GM21526 (cell line): ENCODE measurements at regions not wholly inside any gene's neighbourhood (a gene's known extent, or its start where the extent isn't known, plus 50 kb on each side); places are given as distances from the start of the nearest gene placed in this dataset.
A peak's percentile ranks its signal among the peaks of the same experiment; 100 is the strongest.
"Not testable (repeated sequence)": the region's sequence is repeated elsewhere in the genome, so short reads cannot be mapped to it uniquely, and the experiment has no call there.

Experiments used
- ATAC-seq: cut with Tn5 transposase; IDR thresholded peaks from one replicate; pipeline ENCODE4 v1.9.1; 2021; ENCODE audit warnings: moderate library complexity; ENCODE audit not compliant: unreplicated experiment, low FRiP score

DNA sequence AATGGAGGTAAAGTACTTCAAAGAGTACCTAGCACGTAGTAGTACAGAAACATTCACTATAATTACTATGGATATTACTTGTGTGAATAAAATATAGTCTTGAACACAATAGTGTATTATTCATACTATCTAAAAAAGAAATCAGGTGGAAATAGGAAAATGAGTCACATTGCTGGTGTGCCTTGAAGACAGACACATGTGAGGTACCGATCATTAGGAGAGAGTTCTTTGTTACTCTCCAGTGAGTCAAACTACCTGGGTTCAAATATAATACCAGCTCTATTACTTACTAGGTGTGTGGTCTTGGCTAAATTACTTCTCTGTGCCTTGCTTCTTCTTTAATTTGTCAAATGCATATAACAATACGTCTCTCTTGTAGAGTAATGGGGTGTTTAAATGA lies 50.8 kb upstream of the BEND6 start:
- ATAC-seq: no peak

DNA sequence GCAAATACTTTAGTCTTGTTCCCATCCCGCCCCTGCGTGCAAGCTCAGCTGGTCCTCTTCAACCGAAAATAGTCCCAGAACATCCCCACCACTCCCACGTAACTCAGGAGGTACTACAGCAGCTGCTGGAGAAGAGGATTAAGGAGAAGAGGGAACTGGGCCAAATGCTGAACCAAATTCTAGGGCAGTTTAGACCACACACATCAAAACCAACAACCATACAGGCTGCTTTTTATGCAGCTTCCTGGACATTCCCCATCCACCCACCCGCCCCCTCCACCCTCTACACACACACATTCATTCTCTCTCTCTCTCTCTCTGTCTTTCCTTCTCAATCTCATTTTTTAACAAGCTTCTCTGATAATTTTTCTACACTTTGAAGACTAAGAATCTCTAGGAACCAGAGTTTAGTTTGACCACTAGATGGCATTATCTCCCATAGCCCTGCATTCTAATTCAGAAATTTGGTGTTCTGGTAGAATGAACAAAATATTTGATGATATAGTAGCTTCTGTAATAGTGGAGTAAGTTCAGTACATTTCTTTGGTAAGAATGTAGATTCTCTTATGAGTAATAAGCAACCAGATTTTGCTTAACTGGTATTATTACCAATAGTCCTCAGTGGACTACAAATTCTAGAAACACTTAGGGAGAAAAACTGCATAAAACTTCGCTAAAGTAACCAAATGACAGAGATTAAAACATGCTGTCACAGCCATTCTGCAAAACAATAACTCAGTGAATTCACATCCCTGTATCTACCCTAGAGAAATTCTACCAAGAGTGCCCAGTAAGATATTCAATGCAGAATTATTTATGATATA lies 52.1 kb upstream of the BEND6 start:
- no peak for ATAC-seq

DNA sequence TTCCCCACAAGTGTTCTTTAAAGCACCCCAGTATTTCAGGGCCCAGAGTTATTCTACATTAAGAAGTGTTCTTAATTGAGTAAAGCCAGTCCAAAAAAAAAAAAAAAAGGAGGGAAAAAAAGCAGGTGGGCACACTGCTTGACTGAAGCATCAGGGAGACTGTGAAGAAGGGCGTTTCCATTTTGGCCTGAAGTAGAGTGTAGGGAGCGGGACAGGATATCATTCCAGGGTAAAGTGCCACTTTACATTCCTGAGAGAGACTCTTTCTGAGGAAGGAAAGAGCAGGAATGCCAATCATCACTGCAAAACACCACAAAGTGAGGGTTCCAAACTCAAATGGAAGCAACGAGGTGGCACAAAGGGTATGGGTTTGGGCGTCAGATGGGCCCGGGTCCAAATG lies 54.1 kb upstream of the BEND6 start:
- no peak for ATAC-seq

DNA sequence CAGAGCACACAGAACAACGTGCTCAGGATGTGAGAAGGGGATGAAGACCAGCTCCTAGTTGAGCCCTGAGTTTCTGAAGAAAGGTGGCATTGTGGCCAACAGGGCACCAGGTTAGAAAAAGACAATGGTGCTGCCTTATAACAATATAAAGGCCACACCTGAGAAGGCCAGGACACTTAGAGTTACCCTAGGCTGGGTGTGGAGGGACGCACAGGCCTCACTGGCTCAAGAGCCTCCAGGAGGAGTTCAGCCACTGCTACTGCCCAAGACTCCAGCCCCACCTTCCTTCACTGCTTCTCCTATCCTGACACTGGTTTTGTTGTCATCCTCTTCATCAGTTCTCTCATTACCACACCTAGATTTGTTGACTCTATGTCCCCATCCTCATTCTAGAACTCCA lies 55.2 kb upstream of the BEND6 start:
- no peak for ATAC-seq

DNA sequence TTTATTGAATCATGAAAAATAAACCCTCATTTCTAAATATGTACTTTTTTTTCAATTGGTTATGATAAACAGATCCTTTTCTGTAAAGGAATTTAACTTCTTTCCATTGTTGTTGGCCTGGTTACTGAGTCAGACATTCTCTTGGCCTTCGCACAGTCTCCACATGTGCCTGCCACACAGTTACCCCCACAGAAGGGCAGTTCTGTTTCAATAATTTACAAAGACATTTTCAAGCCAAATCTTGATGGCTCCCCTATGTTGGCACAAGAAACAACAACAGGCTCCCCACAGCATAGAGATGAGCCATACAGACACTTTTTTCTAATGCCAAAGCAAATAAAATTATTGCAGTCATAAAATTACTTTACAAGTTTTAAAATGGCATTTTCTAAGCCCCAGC lies 55.6 kb upstream of the BEND6 start:
- ATAC-seq: no peak

DNA sequence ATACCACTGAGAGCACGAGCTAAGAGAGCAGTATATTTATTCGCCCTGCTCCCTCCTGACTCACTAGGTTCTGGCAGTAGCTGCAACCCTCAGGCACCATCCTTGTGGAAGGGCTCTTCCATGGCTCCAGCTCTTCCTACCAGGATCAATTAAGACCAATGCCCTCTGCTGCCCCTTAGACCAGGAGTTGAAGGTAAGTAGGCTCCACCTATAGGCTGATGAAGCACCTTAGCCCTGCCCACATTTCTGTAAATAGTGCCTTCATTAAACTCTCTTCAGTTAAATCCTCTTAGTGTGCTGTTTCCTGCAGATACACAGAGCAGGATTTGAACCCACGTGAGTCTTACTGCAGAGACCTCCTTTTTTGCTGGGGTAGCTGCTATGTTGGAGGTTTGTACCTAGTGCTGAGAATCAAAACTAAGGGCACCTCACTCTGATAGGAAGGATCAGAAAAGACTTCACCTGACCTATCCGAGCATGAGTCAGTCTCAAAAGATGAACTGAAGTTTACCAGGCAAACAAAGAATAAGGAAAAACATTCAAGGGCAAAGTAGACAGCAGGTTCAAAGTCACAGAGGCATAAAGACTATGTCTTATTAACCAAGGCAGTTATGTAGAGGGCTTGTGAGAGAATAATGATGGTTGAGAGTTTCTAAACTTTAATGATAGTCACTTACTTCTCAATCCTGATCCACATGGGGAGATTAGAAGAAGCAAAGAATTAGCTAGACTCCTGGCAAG lies 56.9 kb upstream of the BEND6 start:
- ATAC-seq: no peak

DNA sequence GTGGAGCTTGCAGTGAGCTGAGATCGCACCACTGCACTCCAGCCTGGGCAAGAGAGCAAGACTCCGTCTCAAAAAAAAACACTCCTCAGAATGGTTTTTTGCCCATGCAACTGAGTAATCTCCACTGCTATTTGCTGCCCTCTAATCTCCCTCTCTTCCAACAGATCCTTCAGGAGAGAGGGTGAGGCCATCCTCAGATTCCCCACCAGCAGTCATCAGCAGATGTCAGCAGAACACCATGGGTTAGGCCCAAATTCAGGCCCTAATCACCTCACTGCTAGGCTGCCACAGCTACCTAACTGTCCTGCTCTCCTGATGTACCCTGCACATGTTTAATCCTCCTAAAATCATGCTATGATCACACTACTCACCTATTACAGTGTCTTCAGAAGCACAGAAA lies 63.2 kb upstream of the BEND6 start:
- no peak for ATAC-seq

DNA sequence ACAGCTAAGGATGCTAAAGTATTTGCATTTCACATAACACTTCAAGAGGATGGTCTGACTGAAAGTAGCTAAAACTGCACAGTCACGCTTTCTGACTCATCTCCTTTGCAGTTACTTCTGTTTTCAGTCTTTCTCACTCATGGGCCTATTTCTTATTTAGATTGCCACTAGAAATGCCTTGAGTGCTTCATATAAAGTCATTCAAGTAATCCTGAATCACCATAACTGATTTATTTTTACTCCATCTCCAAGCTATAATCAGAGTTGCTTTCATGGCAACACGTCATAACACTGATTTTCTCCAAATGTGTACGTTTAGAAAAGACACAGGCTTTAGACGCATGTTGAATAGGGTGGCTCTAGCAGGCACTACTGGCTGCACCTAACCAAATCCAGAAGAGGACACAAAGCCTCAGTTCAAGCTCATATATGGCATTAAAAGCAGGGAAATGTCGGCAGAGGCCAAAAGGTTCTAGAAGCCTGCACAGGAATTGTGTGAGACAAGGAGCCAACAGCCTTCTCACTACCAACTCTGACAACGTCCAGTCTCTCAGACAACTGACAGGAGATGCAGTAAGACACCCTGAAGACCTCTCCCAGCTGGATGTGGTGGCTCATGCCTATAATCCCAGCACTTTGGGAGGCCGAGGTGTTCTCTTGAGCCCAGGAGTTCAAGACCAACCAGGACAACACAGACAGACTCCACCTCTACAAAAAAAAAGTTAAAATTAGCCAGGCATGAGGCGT lies 64.1 kb upstream of the BEND6 start:
- ATAC-seq: peak; percentile 97

DNA sequence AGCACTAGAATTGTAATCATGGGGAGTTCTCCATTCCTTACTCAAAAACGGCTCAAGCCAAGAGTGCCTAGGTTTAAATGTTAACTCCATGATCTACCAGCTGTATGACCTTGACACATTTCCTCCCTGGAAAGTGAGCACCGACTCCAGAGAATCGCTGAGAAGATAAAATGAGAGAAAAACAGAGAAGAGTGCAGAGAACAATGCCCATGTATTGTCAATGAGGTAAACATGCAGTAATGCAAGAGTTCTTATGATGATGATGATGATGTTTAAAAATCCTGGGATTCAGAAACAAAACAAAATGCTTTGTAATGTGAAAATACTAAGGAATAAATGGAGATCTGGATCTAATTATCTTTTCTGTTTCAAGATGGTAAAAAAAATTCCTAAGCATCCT lies 64.8 kb upstream of the BEND6 start:
- no peak for ATAC-seq

DNA sequence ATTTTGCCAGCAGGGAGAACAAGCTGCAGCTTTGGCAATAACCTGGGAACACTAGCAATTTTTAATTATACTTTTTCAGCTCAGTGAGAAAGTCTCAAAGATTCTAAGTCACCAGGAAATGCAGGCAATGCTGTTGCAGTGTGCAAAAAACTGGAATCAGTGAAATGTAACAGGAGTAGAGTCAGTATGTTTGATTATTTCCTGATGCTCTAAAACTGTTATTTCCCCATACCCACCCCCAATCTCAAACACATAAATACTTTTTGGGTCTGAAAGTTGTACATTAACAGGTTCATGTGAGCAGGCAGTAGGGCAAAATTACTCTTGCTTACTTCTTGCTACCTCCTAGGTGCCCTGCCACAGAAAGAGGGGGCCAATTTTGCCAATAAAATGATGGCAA lies 65.4 kb upstream of the BEND6 start:
- no peak for ATAC-seq

DNA sequence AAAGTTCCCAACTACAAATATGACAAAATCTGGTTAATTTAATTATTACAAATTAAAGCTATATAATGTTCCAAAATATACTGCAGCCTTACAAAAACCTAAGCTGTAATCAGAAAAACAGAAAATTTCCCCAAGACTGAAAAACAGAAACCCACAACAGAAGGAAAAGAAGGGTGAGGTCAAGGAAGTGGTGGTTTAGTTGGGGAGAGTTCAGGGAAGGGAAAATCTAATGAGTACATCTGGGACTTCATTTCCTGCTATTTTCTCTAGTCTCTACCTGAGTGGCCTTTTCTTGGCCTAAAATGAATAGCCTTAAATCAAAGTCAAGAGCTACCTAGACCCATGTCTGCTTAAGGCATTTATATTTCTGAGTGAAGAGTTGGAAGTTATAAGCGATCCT lies 66.2 kb upstream of the BEND6 start:
- no peak for ATAC-seq

DNA sequence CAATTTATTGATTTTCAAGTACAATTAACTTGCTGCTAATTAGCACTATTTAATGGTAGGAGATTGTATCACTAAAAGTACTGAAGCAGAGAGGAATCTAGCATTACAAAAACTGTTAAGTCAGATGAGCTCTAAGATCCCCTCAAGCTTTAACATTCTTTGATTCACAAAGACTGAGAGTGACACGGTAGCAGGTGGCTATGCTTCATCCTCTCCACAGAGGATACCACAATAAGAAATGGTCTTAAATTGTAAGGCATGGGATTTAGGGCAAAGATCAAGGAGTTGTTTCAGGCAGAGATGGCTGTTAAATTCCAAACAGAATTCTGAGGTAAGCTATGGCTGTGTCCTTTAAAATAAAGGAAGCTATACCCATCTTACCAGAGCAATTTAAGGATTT lies 67.8 kb upstream of the BEND6 start:
- no peak for ATAC-seq

DNA sequence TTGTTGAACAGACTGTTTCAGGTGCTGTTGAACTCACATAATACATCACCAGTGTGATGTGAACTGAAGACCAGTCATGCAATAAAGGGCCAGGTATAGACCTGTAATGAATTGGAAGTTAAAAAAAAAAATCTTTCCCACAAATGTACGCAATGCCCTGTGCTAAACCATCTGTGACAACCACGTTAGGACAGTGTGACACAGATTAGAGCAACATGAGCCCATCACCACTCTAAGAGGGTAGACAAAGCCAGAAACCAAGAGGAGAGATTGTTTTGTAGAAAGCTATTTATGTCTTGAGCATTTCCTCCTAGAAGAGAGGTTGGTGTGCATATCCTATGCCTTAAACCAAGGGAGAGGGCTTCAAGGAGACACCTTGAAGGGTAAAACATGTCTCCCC lies 77.0 kb upstream of the BEND6 start:
- ATAC-seq: no peak

DNA sequence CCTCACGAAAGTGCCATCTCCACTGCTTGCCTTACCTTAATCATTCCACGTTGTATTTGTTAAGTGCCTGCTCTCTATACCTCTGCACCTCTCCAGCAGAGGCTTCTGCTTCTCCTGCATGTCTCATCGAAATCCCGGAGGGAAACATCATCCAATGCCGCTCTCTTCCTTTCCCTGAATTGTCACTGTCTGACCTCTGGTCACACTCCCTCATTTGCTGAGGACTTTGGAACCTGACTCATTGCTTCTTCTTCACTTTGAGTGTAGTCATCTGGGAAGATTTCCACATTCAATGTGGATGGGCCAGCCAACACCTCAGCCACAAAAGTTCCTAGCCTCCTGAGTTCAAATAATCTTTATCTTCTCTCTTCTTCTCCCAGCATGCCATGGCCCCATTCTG lies 78.9 kb upstream of the BEND6 start:
- no peak for ATAC-seq

DNA sequence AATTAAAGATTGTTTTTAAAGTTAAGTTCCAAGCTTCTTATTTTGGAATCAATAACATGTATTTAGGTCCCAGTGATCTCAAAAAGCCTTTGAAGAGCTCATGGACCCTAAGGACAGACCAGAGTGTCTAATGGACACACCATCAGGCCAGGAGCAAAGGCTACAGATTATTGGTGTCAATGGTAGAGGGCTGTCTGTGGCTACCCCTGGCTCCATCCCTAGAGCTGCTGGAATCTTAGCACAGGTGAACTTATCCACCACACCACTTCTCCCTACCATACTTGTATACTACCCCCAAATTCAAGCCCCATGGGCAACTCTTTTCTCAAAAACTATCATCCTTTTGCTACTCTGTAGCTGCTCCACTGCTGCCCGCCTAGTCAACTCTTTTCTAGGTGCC lies 79.4 kb upstream of the BEND6 start:
- ATAC-seq: no peak

DNA sequence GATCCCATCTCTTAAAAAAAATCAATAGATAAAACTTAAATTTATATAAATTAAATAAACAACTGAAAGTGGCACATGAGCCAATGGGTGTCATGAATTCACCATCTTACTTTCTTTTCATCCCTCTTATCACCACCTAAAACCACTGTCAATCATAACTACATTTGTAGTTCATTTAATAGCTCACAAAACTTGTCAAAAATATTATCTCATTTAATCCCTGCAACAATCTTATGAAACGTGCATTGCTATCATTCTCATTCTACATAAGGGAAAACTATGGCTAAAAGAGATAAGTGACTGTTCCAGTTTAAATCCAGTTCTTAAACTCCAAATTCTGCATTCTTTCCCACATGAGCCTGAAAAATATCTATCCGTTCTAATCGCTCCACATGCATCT lies 80.6 kb upstream of the BEND6 start:
- no peak for ATAC-seq

DNA sequence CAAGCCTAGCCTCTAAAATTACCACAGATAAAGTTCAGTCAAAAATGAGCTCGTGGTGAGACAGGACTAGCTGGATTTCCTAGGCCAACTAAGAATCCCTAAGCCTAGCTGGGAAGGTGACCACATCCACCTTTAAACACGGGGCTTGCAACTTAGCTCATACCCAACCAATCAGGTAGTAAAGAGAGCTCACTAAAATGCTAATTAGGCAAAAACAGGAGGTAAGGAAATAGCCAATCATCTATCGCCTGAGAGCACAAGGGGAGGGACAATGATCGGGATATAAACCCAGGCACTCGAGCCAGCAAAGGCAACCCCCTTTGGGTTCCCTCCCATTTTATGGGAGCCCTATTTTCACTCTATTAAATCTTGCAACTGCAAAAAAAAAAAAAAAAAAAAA lies 84.9 kb upstream of the BEND6 start:
- not testable (repeated sequence) for ATAC-seq

DNA sequence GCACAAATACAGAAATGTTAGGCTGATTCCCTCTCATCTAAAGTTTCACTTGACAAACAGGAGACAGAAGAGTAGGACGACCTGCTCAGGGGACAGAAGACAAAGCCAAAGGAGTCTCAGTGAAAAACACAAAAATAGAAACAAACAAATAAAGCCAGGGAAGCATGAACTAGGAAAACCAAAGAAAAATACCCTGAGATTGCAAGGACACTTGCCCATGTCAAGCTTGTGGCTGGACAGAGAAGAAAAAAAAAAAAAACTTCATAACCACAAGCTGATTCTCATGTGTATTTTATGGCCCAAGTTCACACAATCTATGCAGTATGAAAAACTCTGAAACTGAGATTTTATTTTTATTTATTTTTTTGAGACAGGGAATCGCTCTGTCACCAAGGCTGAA lies 85.6 kb upstream of the BEND6 start:
- no peak for ATAC-seq

DNA sequence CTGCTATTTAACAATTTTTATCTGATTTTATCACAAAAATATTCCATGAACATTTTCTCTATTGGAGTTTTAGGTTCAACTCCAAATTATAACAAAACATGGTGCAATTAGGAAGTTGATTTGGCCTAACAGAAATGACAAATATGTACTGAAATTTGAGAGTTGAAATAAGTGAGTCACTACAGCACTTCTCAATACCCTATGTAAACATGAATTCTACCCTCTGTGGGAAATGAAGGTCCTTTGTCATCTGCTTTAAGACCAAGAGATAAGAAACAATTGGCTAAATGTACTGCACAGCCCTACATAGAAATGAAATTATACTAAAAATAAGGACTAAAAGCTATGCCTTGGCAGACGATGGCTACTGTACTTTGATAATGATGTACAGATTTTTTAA lies 86.2 kb upstream of the BEND6 start:
- no peak for ATAC-seq

DNA sequence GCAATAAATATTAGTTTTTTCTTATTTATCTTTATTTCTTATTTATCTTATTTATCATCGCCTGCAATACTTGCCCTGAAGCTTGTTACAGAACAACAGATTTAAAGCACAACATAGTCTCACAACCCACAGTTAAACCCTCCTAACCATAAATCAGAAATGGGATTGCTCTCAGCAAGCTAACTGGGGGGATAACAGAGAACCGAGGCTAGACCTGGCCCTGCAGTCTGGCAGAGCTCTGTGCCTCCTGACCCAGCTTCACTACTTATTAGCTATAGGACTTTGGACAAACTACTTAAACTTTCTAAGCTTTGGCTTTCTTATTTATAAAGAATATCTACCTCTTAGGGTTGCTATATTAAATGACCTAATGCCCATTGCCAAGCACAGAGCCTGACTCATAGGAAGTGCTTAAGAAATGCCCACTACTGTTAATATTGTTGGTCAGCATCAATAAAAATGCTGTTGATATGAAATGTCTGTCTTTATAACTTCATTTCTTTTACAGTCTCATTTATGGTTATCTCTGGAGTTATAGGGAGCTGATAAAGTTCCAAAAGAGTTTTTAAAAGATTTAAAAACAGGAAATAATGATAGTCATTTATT lies 87.9 kb upstream of the BEND6 start:
- no peak for ATAC-seq
